RWPE2 (cell line): ENCODE measurements at regions not wholly inside any gene's neighbourhood (a gene's known extent, or its start where the extent isn't known, plus 50 kb on each side); places are given as distances from the start of the nearest gene placed in this dataset.
"Not testable (repeated sequence)": the region's sequence is repeated elsewhere in the genome, so short reads cannot be mapped to it uniquely, and the experiment has no call there.

Experiments
- ATAC-seq: fragments of 200-7000 bp; cut with Tn5 transposase; 3 replicates; pipeline ENCODE4 v1.9.1; 2021; ENCODE audit warnings: low read depth
- DNase-seq: peaks from one replicate; pipeline ENCODE4 v3.0.0-alpha.2; 2020; ENCODE audit warnings: low spot score
- H3K27ac ChIP-seq: fragments of 450-650 bp; 2 replicates; pipeline ENCODE4 v1.5.1; 2017; ENCODE audit warnings: mild to moderate bottlenecking; ENCODE audit not compliant: poor library complexity, severe bottlenecking
- H3K27me3 ChIP-seq: fragments of 250-450 bp; sonication (Bioruptor Pico); 2 replicates; pipeline ENCODE4 v1.5.1; 2021; ENCODE audit warnings: mild to moderate bottlenecking, moderate library complexity; ENCODE audit not compliant: insufficient read depth, poor library complexity, severe bottlenecking
- H3K36me3 ChIP-seq: fragments of 250-450 bp; sonication (Bioruptor Pico); 2 replicates; pipeline ENCODE4 v1.5.1; 2020; ENCODE audit warnings: low read depth, mild to moderate bottlenecking, moderate library complexity
- H3K4me1 ChIP-seq: fragments of 250-450 bp; sonication (Bioruptor Pico); 2 replicates; pipeline ENCODE4 v1.5.1; 2021; ENCODE audit warnings: mild to moderate bottlenecking, moderate library complexity; ENCODE audit not compliant: insufficient read depth, poor library complexity, severe bottlenecking
- H3K4me3 ChIP-seq: fragments of 250-450 bp; sonication (Bioruptor Pico); 2 replicates; pipeline ENCODE4 v1.5.1; 2021; ENCODE audit warnings: mild to moderate bottlenecking, moderate library complexity; ENCODE audit not compliant: severe bottlenecking
- H3K9me3 ChIP-seq: fragments of 250-450 bp; sonication (Bioruptor Pico); 2 replicates; pipeline ENCODE4 v1.5.1; 2021; ENCODE audit warnings: mild to moderate bottlenecking, moderate library complexity; ENCODE audit not compliant: severe bottlenecking
- CTCF ChIP-seq: fragments of 450-650 bp; IDR thresholded peaks from one replicate; pipeline ENCODE4 v1.5.1; 2017; ENCODE audit warnings: mild to moderate bottlenecking, moderate library complexity; ENCODE audit not compliant: poor library complexity, severe bottlenecking

GRCh38 chr6:104676679-104677078 lies 183.0 kb downstream of the HACE1 start:
- not testable (repeated sequence) for ATAC-seq, H3K4me1 ChIP-seq, H3K36me3 ChIP-seq, DNase-seq, H3K9me3 ChIP-seq, H3K27me3 ChIP-seq, H3K27ac ChIP-seq, H3K4me3 ChIP-seq

- not testable (repeated sequence) for H3K9me3 ChIP-seq, H3K27ac ChIP-seq, H3K4me1 ChIP-seq, H3K27me3 ChIP-seq, ATAC-seq, H3K36me3 ChIP-seq, DNase-seq, H3K4me3 ChIP-seq
These were observed 184.6 kb downstream of the HACE1 start for GRCh38 chr6:104675161-104675560.

DNA sequence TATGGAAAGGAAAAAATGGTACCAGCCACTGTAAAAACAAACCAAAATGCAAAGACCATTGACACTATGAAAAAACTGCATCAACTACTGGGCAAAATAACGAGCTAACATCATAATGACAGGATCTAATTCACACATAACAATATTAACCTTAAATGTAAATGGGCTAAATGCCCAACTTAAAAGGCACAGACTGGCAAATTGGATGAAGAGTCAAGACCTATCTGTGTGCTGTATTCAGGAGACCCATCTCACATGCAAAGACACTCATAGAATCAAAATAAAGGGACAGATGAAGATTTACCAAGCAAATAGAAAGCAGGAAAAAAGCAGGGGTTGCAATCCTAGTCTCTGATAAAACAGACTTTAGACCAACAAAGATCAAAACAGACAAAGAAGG lies 186.6 kb downstream of the HACE1 start:
- ATAC-seq, H3K36me3 ChIP-seq, H3K9me3 ChIP-seq, H3K4me3 ChIP-seq, H3K27ac ChIP-seq, H3K27me3 ChIP-seq, H3K4me1 ChIP-seq, DNase-seq: not testable (repeated sequence)

GRCh38 chr6:104671591-104671891 lies 188.2 kb downstream of the HACE1 start:
- not testable (repeated sequence) for H3K36me3 ChIP-seq, ATAC-seq, H3K4me1 ChIP-seq, H3K27ac ChIP-seq, H3K9me3 ChIP-seq, H3K27me3 ChIP-seq, DNase-seq, H3K4me3 ChIP-seq

GRCh38 chr6:104670834-104671590 lies 188.7 kb downstream of the HACE1 start:
- not testable (repeated sequence) for DNase-seq, H3K27me3 ChIP-seq, H3K4me3 ChIP-seq, H3K4me1 ChIP-seq, H3K9me3 ChIP-seq, H3K36me3 ChIP-seq, H3K27ac ChIP-seq, ATAC-seq

GRCh38 chr6:104669483-104669882 lies 190.2 kb downstream of the HACE1 start:
- H3K4me1 ChIP-seq = no peaks in the 10 kb centered on the region
- DNase-seq (no peak), ATAC-seq (no peak)
- no peaks in the 10 kb centered on the region for H3K36me3 ChIP-seq
- no peak for TF ChIP-seq CTCF
- no peaks in the 10 kb centered on the region for H3K27me3 ChIP-seq
- no peak overlapping the region for H3K27ac ChIP-seq
- H3K4me3 ChIP-seq = no peak overlapping the region
- peaks cover 2% of the 10 kb centered on the region for H3K9me3 ChIP-seq

DNA sequence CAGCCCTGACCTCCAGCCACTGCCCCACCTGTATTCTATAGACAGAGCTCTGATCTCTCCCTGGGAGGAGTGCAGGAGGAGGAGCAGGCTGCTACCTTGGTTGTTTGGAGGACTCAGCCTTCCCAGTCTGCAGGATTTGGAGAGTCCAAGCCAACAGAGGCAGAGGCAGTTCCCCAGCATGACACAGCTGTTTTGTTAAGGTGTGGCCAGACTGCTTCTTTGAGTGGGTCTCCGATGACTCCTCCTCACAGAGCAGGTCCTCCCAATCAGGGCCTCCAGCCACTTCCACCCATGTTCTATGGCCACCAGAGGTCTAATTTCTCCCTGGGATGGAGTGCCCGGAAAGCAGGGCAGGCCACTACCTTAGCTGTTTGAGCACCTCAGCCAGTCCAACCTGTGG lies 203.5 kb downstream of the HACE1 start:
- H3K9me3 ChIP-seq = no peaks in the 10 kb centered on the region
- DNase-seq = no peak
- no peak for ATAC-seq
- no peaks in the 10 kb centered on the region for H3K36me3 ChIP-seq
- H3K27ac ChIP-seq = no peak overlapping the region
- no peaks in the 10 kb centered on the region for H3K4me1 ChIP-seq
- H3K4me3 ChIP-seq = no peak overlapping the region
- TF ChIP-seq CTCF = no peak
- H3K27me3 ChIP-seq = no peaks in the 10 kb centered on the region
